Suprapubic skin (tissue), 4 donors: ENCODE measurements at regions not wholly inside any gene's neighbourhood (a gene's known extent, or its start where the extent isn't known, plus 50 kb on each side); places are given as distances from the start of the nearest gene placed in this dataset.

Experiments used
- DNase-seq, 2 donors: peaks; one replicate each; pipeline ENCODE4 v3.0.0-alpha.2; 2019; ENCODE audit warnings: low spot score in 2 of 2
- H3K27ac ChIP-seq: fragments of 200-600 bp; sonication (generic); one replicate; pipeline ENCODE4 v1.5.1; 2019
- H3K27me3 ChIP-seq: fragments of 200-600 bp; sonication (generic); one replicate; pipeline ENCODE4 v1.5.1; 2019
- H3K36me3 ChIP-seq: fragments of 200-600 bp; sonication (generic); one replicate; pipeline ENCODE4 v1.5.1; 2019
- H3K4me1 ChIP-seq: fragments of 200-600 bp; sonication (generic); one replicate; pipeline ENCODE4 v1.5.1; 2019
- H3K4me3 ChIP-seq: fragments of 200-600 bp; sonication (generic); one replicate; pipeline ENCODE4 v1.5.1; 2019; ENCODE audit warnings: mild to moderate bottlenecking
- H3K9me3 ChIP-seq: fragments of 200-600 bp; sonication (generic); one replicate; pipeline ENCODE4 v1.5.1; 2019
- EP300 ChIP-seq: sonication (generic); formaldehyde crosslinking; IDR thresholded peaks from one replicate; pipeline ENCODE4 v1.6.1; 2017; ENCODE audit warnings: antibody characterized with exemption
- POLR2A ChIP-seq, 2 donors: fragments of 450-650 bp; IDR thresholded peaks; one replicate each; pipeline ENCODE4 v1.6.1; 2017; ENCODE audit warnings: antibody characterized with exemption in 2 of 2, mild to moderate bottlenecking in 2 of 2, moderate library complexity in 2 of 2
- POLR2AphosphoS5 ChIP-seq, 3 donors: sonication (generic); formaldehyde crosslinking; IDR thresholded peaks; one replicate each; pipeline ENCODE4 v1.6.1; 2017; ENCODE audit warnings: antibody characterized with exemption in 3 of 3
- WGBS: methylation state at CpG from one replicate; pipeline ENCODE4 v1.1.5; 2018; 5-methylcytosine and 5-hydroxymethylcytosine counted together
- TF ChIP-seq, protein P1 (sequence below), 2 donors: fragments of 200-600 bp in 1 of 2; fragments of 450-650 bp in 1 of 2; sonication (generic) in 1 of 2; IDR thresholded peaks; one replicate each; pipeline ENCODE4 v1.5.1; 2016 to 2019; ENCODE audit warnings: antibody characterized with exemption in 2 of 2, mild to moderate bottlenecking in 1 of 2, moderate library complexity in 1 of 2

DNA sequence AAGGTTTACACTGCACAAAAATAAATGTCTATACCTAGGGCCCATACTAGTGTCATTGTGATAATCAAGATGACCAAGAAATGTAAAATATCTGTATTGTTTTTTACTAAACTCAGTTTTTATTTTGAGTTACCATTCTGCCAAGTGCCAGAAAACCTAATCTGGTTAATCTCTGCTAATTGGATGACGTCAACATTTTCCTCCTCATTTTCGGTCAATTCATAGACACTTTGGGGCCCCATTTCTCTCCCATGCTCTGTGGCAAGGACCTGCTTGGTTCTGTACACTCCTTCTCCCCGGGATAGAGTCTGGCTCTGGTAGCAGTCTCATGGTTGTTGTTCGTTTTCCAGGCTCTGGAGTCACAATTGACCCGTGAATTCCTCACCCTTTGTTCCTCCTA is 186.5 kb upstream of the TCF4 start:
- TF ChIP-seq POLR2AphosphoS5 (IDR thresholded peaks at IDR 0.05) (no peak), POLR2A (IDR thresholded peaks at IDR 0.05) (no peak), EP300 (no peak)
- TF ChIP-seq, protein P1, sequence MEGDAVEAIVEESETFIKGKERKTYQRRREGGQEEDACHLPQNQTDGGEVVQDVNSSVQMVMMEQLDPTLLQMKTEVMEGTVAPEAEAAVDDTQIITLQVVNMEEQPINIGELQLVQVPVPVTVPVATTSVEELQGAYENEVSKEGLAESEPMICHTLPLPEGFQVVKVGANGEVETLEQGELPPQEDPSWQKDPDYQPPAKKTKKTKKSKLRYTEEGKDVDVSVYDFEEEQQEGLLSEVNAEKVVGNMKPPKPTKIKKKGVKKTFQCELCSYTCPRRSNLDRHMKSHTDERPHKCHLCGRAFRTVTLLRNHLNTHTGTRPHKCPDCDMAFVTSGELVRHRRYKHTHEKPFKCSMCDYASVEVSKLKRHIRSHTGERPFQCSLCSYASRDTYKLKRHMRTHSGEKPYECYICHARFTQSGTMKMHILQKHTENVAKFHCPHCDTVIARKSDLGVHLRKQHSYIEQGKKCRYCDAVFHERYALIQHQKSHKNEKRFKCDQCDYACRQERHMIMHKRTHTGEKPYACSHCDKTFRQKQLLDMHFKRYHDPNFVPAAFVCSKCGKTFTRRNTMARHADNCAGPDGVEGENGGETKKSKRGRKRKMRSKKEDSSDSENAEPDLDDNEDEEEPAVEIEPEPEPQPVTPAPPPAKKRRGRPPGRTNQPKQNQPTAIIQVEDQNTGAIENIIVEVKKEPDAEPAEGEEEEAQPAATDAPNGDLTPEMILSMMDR (IDR thresholded peaks at IDR 0.05): no peak
- H3K9me3 ChIP-seq: no peaks in the 10 kb centered on the region
- H3K27ac ChIP-seq: no peak overlapping the region
- peaks cover 8% of the 10 kb centered on the region for H3K4me1 ChIP-seq
- H3K27me3 ChIP-seq: no peaks in the 10 kb centered on the region
- no peak overlapping the region for H3K4me3 ChIP-seq
- WGBS: 90% methylated on average over 5 of the region's 5 CpGs
- H3K36me3 ChIP-seq: no peaks in the 10 kb centered on the region
- DNase-seq: no peak

DNA sequence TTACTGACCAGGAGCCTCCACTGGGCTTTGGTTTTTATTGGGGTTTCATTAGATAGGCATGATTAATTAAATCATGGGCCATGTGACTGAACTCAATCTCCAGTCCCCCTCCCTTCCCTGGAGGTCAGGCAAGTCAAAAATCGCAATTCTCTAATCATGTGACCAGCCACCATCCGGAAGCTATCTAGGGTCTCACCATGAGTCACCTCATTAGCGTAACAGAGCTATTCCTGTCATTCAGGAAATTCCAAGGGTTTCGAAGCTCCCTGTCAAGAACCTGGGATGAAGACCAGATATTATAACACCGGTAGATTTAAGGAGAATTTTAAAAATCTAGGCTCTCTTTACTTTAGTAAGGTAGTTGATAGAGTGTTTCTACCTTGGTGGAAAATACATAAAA is 180.3 kb upstream of the TCF4 start:
- Histone ChIP-seq H3K4me3 (no peak overlapping the region), H3K27ac (no peak overlapping the region), H3K36me3 (no peaks in the 10 kb centered on the region), H3K9me3 (no peaks in the 10 kb centered on the region), H3K27me3 (no peaks in the 10 kb centered on the region), H3K4me1 (no peaks in the 10 kb centered on the region)
- TF ChIP-seq, protein P1 (IDR thresholded peaks at IDR 0.05): no peak
- TF ChIP-seq EP300: no peak
- no peak for TF ChIP-seq POLR2A (IDR thresholded peaks at IDR 0.05)
- no peak for TF ChIP-seq POLR2AphosphoS5 (IDR thresholded peaks at IDR 0.05)
- 80% methylated on average over 5 of the region's 5 CpGs for WGBS
- no peak for DNase-seq

- WGBS: 87% methylated on average over 5 of the region's 5 CpGs
- DNase-seq: no peak
Measured at GRCh38 chr18:55764386-55764785, 176.4 kb upstream of the TCF4 start.

DNA sequence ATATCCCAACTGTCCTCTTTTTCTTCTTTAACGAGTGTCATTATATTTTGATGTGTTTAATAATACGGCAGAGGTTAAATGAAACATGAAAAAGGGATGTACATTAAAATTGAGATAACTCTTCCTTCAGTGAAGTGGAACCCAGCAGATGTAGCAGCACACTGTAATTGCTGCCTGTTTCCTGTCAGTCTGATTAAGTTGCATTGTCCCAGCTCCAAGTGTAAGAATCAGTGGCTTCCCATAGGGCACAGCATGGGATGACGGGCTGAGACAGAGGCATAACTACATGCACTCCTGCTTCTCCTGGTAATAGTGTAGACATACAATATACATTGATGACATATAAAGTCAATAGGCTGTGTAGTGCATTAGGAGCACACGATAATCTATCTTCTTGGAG is 175.8 kb upstream of the TCF4 start:
- Histone ChIP-seq H3K9me3 (no peaks in the 10 kb centered on the region), H3K4me3 (no peak overlapping the region), H3K27me3 (no peaks in the 10 kb centered on the region), H3K36me3 (no peaks in the 10 kb centered on the region), H3K27ac (no peak overlapping the region), H3K4me1 (no peaks in the 10 kb centered on the region)
- TF ChIP-seq POLR2AphosphoS5 (IDR thresholded peaks at IDR 0.05) (no peak), POLR2A (IDR thresholded peaks at IDR 0.05) (no peak), EP300 (no peak)
- TF ChIP-seq, protein P1 (IDR thresholded peaks at IDR 0.05): no peak
- no peak for DNase-seq
- 85% methylated on average over 4 of the region's 4 CpGs for WGBS

More at GRCh38 chr18:55764386-55764785, 176.4 kb upstream of the TCF4 start:
- H3K27me3 ChIP-seq: no peaks in the 10 kb centered on the region
- H3K36me3 ChIP-seq: no peaks in the 10 kb centered on the region
- no peaks in the 10 kb centered on the region for H3K9me3 ChIP-seq
- no peak overlapping the region for H3K27ac ChIP-seq
- no peaks in the 10 kb centered on the region for H3K4me1 ChIP-seq
- TF ChIP-seq, protein P1 (IDR thresholded peaks at IDR 0.05): no peak
- TF ChIP-seq POLR2AphosphoS5 (IDR thresholded peaks at IDR 0.05): no peak
- no peak for TF ChIP-seq POLR2A (IDR thresholded peaks at IDR 0.05)
- TF ChIP-seq EP300: no peak
- H3K4me3 ChIP-seq: no peak overlapping the region

- H3K4me1 ChIP-seq: no peaks in the 10 kb centered on the region
- TF ChIP-seq POLR2AphosphoS5 (IDR thresholded peaks at IDR 0.05) (no peak), EP300 (no peak), POLR2A (IDR thresholded peaks at IDR 0.05) (no peak)
- TF ChIP-seq, protein P1 (IDR thresholded peaks at IDR 0.05): no peak
- no peaks in the 10 kb centered on the region for H3K27me3 ChIP-seq
- H3K36me3 ChIP-seq: no peaks in the 10 kb centered on the region
- WGBS: 67% methylated on average over 2 of the region's 2 CpGs
- H3K9me3 ChIP-seq: no peaks in the 10 kb centered on the region
- no peak for DNase-seq
- no peak overlapping the region for H3K27ac ChIP-seq
- H3K4me3 ChIP-seq: no peak overlapping the region
Measured at GRCh38 chr18:55763298-55763697, 175.3 kb upstream of the TCF4 start.
